GM18508 (cell line): ENCODE measurements at regions not wholly inside any gene's neighbourhood (a gene's known extent, or its start where the extent isn't known, plus 50 kb on each side); places are given as distances from the start of the nearest gene placed in this dataset.
A peak's percentile ranks its signal among the peaks of the same experiment; 100 is the strongest.
"Not testable (repeated sequence)": the region's sequence is repeated elsewhere in the genome, so short reads cannot be mapped to it uniquely, and the experiment has no call there.

ENCODE experiments used
- ATAC-seq: cut with Tn5 transposase; IDR thresholded peaks from one replicate; pipeline ENCODE4 v1.9.1; 2021; ENCODE audit warnings: moderate number of reproducible peaks; ENCODE audit not compliant: insufficient read depth, unreplicated experiment

GRCh38 chr1:178020968-178021640, 51.2 kb upstream of the SEC16B start:
- ATAC-seq, result no peak

- no peak for ATAC-seq
Measured at GRCh38 chr1:178021950-178022349, 52.1 kb upstream of the SEC16B start.

- ATAC-seq, result peak; percentile 53
Measured at GRCh38 chr1:178023181-178023618, 53.3 kb upstream of the SEC16B start.

- no peak for ATAC-seq
Measured at GRCh38 chr1:178024504-178024903, 54.6 kb upstream of the SEC16B start.

GRCh38 chr1:178025613-178026356, 55.9 kb upstream of the SEC16B start:
- ATAC-seq, result no peak

- ATAC-seq, result no peak
Measured at GRCh38 chr1:178028841-178029481, 59.1 kb upstream of the SEC16B start.

- ATAC-seq, result no peak
Measured at GRCh38 chr1:178030467-178030866, 60.6 kb upstream of the SEC16B start.

GRCh38 chr1:178031856-178032320, 62.0 kb upstream of the RASAL2 start:
- peak; percentile 90 for ATAC-seq

- no peak for ATAC-seq
Measured at GRCh38 chr1:178033019-178033418, 60.9 kb upstream of the RASAL2 start.

- no peak for ATAC-seq
Measured at GRCh38 chr1:178034676-178035075, 59.2 kb upstream of the RASAL2 start.

GRCh38 chr1:178036090-178036489, 57.8 kb upstream of the RASAL2 start:
- no peak for ATAC-seq

- no peak for ATAC-seq
Measured at GRCh38 chr1:178037510-178038253, 56.2 kb upstream of the RASAL2 start.

- no peak for ATAC-seq
Measured at GRCh38 chr1:178038372-178038771, 55.5 kb upstream of the RASAL2 start.

GRCh38 chr1:178039891-178040290, 54.0 kb upstream of the RASAL2 start:
- no peak for ATAC-seq

- ATAC-seq, result not testable (repeated sequence)
Measured at GRCh38 chr1:178043940-178044339, 50.0 kb upstream of the RASAL2 start.
